GM23338 (cell line): ENCODE measurements at regions not wholly inside any gene's neighbourhood (a gene's known extent, or its start where the extent isn't known, plus 50 kb on each side); places are given as distances from the start of the nearest gene placed in this dataset.

Source experiments
- ATAC-seq: fragments of 200-7000 bp; cut with Tn5 transposase; 3 replicates; pipeline ENCODE4 v1.9.1; 2020
- DNase-seq: peaks from one replicate; pipeline ENCODE4 v3.0.0-alpha.2; 2015; ENCODE audit warnings: low spot score
- H2AFZ ChIP-seq: fragments of 200-600 bp; sonication (generic); 2 replicates; pipeline ENCODE4 v1.8.0; 2016; ENCODE audit warnings: antibody characterized with exemption, mild to moderate bottlenecking, moderate library complexity
- H3F3A ChIP-seq: fragments of 200-600 bp; sonication (generic); replicated peaks from 2 replicates; pipeline ENCODE4 v1.8.0; 2017; ENCODE audit warnings: antibody characterized with exemption, mixed run types, low read depth
- H3K27ac ChIP-seq: fragments of 200-600 bp; sonication (generic); 2 replicates; pipeline ENCODE4 v1.6.1; 2016; ENCODE audit warnings: low read depth
- H3K27me3 ChIP-seq: fragments of 200-600 bp; sonication (generic); 2 replicates; pipeline ENCODE4 v1.8.0; 2016; ENCODE audit warnings: mild to moderate bottlenecking, mixed run types, moderate library complexity; ENCODE audit not compliant: insufficient read depth
- H3K36me3 ChIP-seq: fragments of 200-600 bp; sonication (generic); 2 replicates; pipeline ENCODE4 v1.8.0; 2016; ENCODE audit warnings: mild to moderate bottlenecking; ENCODE audit not compliant: insufficient read depth
- H3K4me1 ChIP-seq: fragments of 200-600 bp; sonication (generic); 2 replicates; pipeline ENCODE4 v1.8.0; 2016; ENCODE audit warnings: mild to moderate bottlenecking, moderate library complexity; ENCODE audit not compliant: insufficient read depth
- H3K4me2 ChIP-seq: fragments of 200-600 bp; sonication (generic); 2 replicates; pipeline ENCODE4 v1.7.1; 2017; ENCODE audit warnings: mixed run types
- H3K4me3 ChIP-seq: fragments of 200-600 bp; sonication (generic); 2 replicates; pipeline ENCODE4 v1.6.1; 2016; ENCODE audit warnings: mixed run types
- H3K79me2 ChIP-seq: fragments of 200-600 bp; sonication (generic); replicated peaks from 2 replicates; pipeline ENCODE4 v1.8.0; 2017; ENCODE audit warnings: mild to moderate bottlenecking; ENCODE audit not compliant: insufficient read depth
- H3K9me2 ChIP-seq: fragments of 200-600 bp; sonication (generic); 2 replicates; pipeline ENCODE4 v1.8.0; 2017; ENCODE audit not compliant: insufficient read depth
- H4K20me1 ChIP-seq: fragments of 200-600 bp; sonication (generic); replicated peaks from 2 replicates; pipeline ENCODE4 v1.8.0; 2017; ENCODE audit warnings: mild to moderate bottlenecking; ENCODE audit not compliant: insufficient read depth
- H3K27ac Mint-ChIP-seq: 2 replicates; pipeline ENCODE4 v1.8.0; 2020; ENCODE audit warnings: inconsistent platforms, mild to moderate bottlenecking, moderate library complexity, mixed read lengths
- H3K27me3 Mint-ChIP-seq: 3 replicates; pipeline ENCODE4 v1.8.0; 2022; ENCODE audit warnings: low read depth, mild to moderate bottlenecking, moderate library complexity, mixed read lengths, inconsistent platforms; ENCODE audit not compliant: insufficient read depth, poor library complexity
- H3K36me3 Mint-ChIP-seq: 3 replicates; pipeline ENCODE4 v1.8.0; 2021; ENCODE audit warnings: low read depth, mild to moderate bottlenecking, inconsistent platforms, moderate library complexity, mixed read lengths
- H3K4me1 Mint-ChIP-seq: 3 replicates; pipeline ENCODE4 v1.8.0; 2020; ENCODE audit warnings: mild to moderate bottlenecking, inconsistent platforms, mixed read lengths
- H3K4me3 Mint-ChIP-seq: 3 replicates; pipeline ENCODE4 v1.8.0; 2021; ENCODE audit warnings: moderate library complexity, mild to moderate bottlenecking, inconsistent platforms, mixed read lengths
- H3K9me3 Mint-ChIP-seq: 3 replicates; pipeline ENCODE4 v1.8.0; 2020; ENCODE audit warnings: moderate library complexity, mild to moderate bottlenecking, inconsistent platforms, mixed read lengths
- CTCF ChIP-seq, 2 experiments: fragments of 200-600 bp in 1 of 2; sonication (generic) in 1 of 2; conservative IDR thresholded peaks; 2 replicates each; pipeline versions ENCODE4 v1.5.1 to v1.6.1; 2016 to 2017; ENCODE audit warnings: antibody characterized with exemption in 2 of 2, low read depth in 2 of 2, mild to moderate bottlenecking in 2 of 2, moderate library complexity in 1 of 2
- EZH2phosphoT487 ChIP-seq: fragments of 200-600 bp; sonication (generic); IDR thresholded peaks from one replicate; pipeline ENCODE4 v1.8.1; 2018; ENCODE audit warnings: antibody characterized with exemption; ENCODE audit not compliant: unreplicated experiment
- ZNF462 ChIP-seq: fragments of 250-450 bp; sonication (Bioruptor Pico); IDR thresholded peaks from 2 replicates; pipeline ENCODE4 v1.5.0; 2020; ENCODE audit warnings: mild to moderate bottlenecking, moderate library complexity
- TF ChIP-seq, protein P1 (sequence below): IDR thresholded peaks from one replicate; pipeline ENCODE4 v1.6.1; 2018; ENCODE audit warnings: antibody characterized with exemption; ENCODE audit not compliant: unreplicated experiment

DNA sequence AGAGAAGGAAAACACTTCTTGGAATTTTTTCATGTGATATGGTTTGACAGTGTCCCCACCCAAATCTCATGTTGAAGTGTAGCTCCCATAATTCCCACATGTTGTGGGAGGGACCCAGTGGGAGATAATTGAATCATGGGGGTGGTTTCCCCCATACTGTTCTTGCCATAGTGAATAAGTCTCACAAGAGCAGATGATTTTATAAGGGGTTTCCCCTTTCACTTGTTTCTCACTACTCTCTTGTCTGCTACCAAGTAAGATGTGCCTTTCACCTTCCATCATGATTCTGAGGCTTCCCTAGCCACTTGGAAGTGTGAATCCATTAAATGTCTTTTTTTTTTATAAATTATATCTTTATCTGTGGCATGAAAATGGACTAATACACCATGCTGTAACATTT lies 250.7 kb downstream of the LPIN1 start (continued):
- no peak for TF ChIP-seq ZNF462 (CRISPR knock-in tag)

DNA sequence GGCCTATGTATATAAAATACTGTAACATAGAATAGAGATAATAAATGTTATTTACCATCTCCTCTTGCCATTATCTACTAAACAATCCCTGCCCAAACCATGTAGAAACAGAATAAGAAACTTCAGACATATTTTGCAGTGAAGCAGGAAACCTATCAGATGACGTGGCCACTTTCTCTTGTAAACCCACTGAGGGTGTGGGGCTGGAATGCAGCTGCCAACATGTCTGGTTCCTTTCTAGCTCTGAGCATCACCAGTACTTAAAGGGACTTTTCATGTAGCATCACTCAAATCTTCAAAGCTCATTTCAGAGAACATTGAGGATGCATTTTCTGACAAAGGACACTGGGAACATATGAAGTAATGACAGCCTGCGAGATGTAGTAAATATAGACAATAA lies 251.8 kb downstream of the LPIN1 start:
- Histone ChIP-seq H3F3A (no peaks in the 10 kb centered on the region), H2AFZ (no peak overlapping the region), H3K4me1 (no peaks in the 10 kb centered on the region), H3K27ac (no peak overlapping the region), H3K9me2 (peaks cover 5% of the 10 kb centered on the region; the same call in 1 of the 2 replicates), H3K79me2 (no peaks in the 10 kb centered on the region), H3K4me2 (no peak overlapping the region), H3K4me3 (no peak overlapping the region), H4K20me1 (no peaks in the 10 kb centered on the region), H3K27me3 (no peaks in the 10 kb centered on the region), H3K36me3 (no peaks in the 10 kb centered on the region; the same call in 1 of the 2 replicates)
- ATAC-seq (no peak), DNase-seq (no peak)
- H3K27me3 Mint-ChIP-seq: no peaks in the 10 kb centered on the region
- no peak overlapping the region for H3K4me3 Mint-ChIP-seq
- peaks cover 15% of the 10 kb centered on the region for H3K9me3 Mint-ChIP-seq
- H3K4me1 Mint-ChIP-seq: peaks cover 4% of the 10 kb centered on the region; the same call in 1 of the 3 replicates
- H3K27ac Mint-ChIP-seq: no peak overlapping the region
- TF ChIP-seq CTCF (conservative IDR thresholded peaks at IDR 0.05; ENCODE audit: low read depth in 2 of 2): no peak
- TF ChIP-seq EZH2phosphoT487: no peak
- TF ChIP-seq, protein P1, sequence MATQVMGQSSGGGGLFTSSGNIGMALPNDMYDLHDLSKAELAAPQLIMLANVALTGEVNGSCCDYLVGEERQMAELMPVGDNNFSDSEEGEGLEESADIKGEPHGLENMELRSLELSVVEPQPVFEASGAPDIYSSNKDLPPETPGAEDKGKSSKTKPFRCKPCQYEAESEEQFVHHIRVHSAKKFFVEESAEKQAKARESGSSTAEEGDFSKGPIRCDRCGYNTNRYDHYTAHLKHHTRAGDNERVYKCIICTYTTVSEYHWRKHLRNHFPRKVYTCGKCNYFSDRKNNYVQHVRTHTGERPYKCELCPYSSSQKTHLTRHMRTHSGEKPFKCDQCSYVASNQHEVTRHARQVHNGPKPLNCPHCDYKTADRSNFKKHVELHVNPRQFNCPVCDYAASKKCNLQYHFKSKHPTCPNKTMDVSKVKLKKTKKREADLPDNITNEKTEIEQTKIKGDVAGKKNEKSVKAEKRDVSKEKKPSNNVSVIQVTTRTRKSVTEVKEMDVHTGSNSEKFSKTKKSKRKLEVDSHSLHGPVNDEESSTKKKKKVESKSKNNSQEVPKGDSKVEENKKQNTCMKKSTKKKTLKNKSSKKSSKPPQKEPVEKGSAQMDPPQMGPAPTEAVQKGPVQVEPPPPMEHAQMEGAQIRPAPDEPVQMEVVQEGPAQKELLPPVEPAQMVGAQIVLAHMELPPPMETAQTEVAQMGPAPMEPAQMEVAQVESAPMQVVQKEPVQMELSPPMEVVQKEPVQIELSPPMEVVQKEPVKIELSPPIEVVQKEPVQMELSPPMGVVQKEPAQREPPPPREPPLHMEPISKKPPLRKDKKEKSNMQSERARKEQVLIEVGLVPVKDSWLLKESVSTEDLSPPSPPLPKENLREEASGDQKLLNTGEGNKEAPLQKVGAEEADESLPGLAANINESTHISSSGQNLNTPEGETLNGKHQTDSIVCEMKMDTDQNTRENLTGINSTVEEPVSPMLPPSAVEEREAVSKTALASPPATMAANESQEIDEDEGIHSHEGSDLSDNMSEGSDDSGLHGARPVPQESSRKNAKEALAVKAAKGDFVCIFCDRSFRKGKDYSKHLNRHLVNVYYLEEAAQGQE: no peak
- H3K36me3 Mint-ChIP-seq: peaks cover 9% of the 10 kb centered on the region
